ENCODE measurements at regions not wholly inside any gene's neighbourhood (a gene's known extent, or its start where the extent isn't known, plus 50 kb on each side); places are given as distances from the start of the nearest gene placed in this dataset.

- 0% methylated on average over 1 of the region's 1 CpG for WGBS, 2 experiments (ENCODE audit: low coverage in 1 of 2, low lambda C conversion rate in 2 of 2, missing lambda C conversion rate in 2 of 2)
Measured at GRCh38 chr9:106072421-106072820, 378.1 kb downstream of the TMEM38B start.

GRCh38 chr9:106074006-106074405 is 379.7 kb downstream of the TMEM38B start:
- 11 to 13% methylated on average over 1 of the region's 1 CpG for WGBS, 2 experiments (ENCODE audit: low coverage in 1 of 2, low lambda C conversion rate in 2 of 2, missing lambda C conversion rate in 2 of 2)
- no peaks in the 10 kb centered on the region for H3K27me3 ChIP-seq (replicated peaks; ENCODE audit: insufficient read depth)

More at GRCh38 chr9:106072421-106072820, 378.1 kb downstream of the TMEM38B start:
- Histone ChIP-seq H3K79me2 (ENCODE audit: insufficient read depth) (no peaks in the 10 kb centered on the region), H3K27ac (no peak overlapping the region), H3K36me3 (ENCODE audit: low read depth) (no peaks in the 10 kb centered on the region), H4K20me1 (ENCODE audit: insufficient read depth) (no peaks in the 10 kb centered on the region), H3K4me3 (no peak overlapping the region), H3K9me2 (ENCODE audit: insufficient read depth) (no peaks in the 10 kb centered on the region), H2AFZ (no peak overlapping the region), H3K4me2 (ENCODE audit: unreplicated experiment) (no peak overlapping the region), H3K4me1 (ENCODE audit: insufficient read depth) (no peaks in the 10 kb centered on the region), H3K9ac (no peak overlapping the region), H3F3A (ENCODE audit: insufficient read depth) (no peaks in the 10 kb centered on the region), H3K9me3 (ENCODE audit: low read depth) (no peaks in the 10 kb centered on the region), H3K27me3 (replicated peaks; ENCODE audit: insufficient read depth) (no peaks in the 10 kb centered on the region)
- DNase-seq = no peak
- no peak for TF ChIP-seq EZH2phosphoT487 (IDR thresholded peaks at IDR 0.05; ENCODE audit: insufficient read depth, low read depth)
- TF ChIP-seq EZH2 (IDR thresholded peaks at IDR 0.05; ENCODE audit: insufficient read depth, poor library complexity, severe bottlenecking) = no peak
- in situ Hi-C loops (cut with MboI) = no loop called here

GRCh38 chr9:106075236-106075959 is 381.1 kb downstream of the TMEM38B start:
- Histone ChIP-seq H3K27ac (no peak overlapping the region), H3K4me2 (ENCODE audit: unreplicated experiment) (no peak overlapping the region), H3K27me3 (replicated peaks; ENCODE audit: insufficient read depth) (no peaks in the 10 kb centered on the region), H2AFZ (no peak overlapping the region), H4K20me1 (ENCODE audit: insufficient read depth) (no peaks in the 10 kb centered on the region), H3K9ac (no peak overlapping the region), H3K4me3 (no peak overlapping the region), H3K79me2 (ENCODE audit: insufficient read depth) (no peaks in the 10 kb centered on the region), H3K9me2 (ENCODE audit: insufficient read depth) (no peaks in the 10 kb centered on the region), H3K4me1 (ENCODE audit: insufficient read depth) (no peaks in the 10 kb centered on the region), H3K36me3 (ENCODE audit: low read depth) (no peaks in the 10 kb centered on the region), H3F3A (ENCODE audit: insufficient read depth) (no peaks in the 10 kb centered on the region), H3K9me3 (ENCODE audit: low read depth) (no peaks in the 10 kb centered on the region)
- DNase-seq = no peak
- whole genome bisulfite sequencing, 2 experiments (ENCODE audit: low coverage in 1 of 2, low lambda C conversion rate in 2 of 2, missing lambda C conversion rate in 2 of 2) = 6 to 13% methylated on average over 3 of the region's 3 CpGs
- TF ChIP-seq EZH2phosphoT487 (IDR thresholded peaks at IDR 0.05; ENCODE audit: insufficient read depth, low read depth) (no peak), EZH2 (IDR thresholded peaks at IDR 0.05; ENCODE audit: insufficient read depth, poor library complexity, severe bottlenecking) (no peak)
- in situ Hi-C loops (cut with MboI) = no loop called here

More at GRCh38 chr9:106074006-106074405, 379.7 kb downstream of the TMEM38B start:
- no peaks in the 10 kb centered on the region for H3K36me3 ChIP-seq (ENCODE audit: low read depth)
- no peak overlapping the region for H3K27ac ChIP-seq
- TF ChIP-seq EZH2phosphoT487 (IDR thresholded peaks at IDR 0.05; ENCODE audit: insufficient read depth, low read depth) (no peak), EZH2 (IDR thresholded peaks at IDR 0.05; ENCODE audit: insufficient read depth, poor library complexity, severe bottlenecking) (no peak)
- no peak overlapping the region for H3K9ac ChIP-seq
- no peak overlapping the region for H3K4me3 ChIP-seq
- H3K4me1 ChIP-seq (ENCODE audit: insufficient read depth) = no peaks in the 10 kb centered on the region
- H4K20me1 ChIP-seq (ENCODE audit: insufficient read depth) = no peaks in the 10 kb centered on the region
- no peak overlapping the region for H3K4me2 ChIP-seq (ENCODE audit: unreplicated experiment)
- no peaks in the 10 kb centered on the region for H3K9me3 ChIP-seq (ENCODE audit: low read depth)
- H3F3A ChIP-seq (ENCODE audit: insufficient read depth) = no peaks in the 10 kb centered on the region
- no peak overlapping the region for H2AFZ ChIP-seq
- no peak for DNase-seq
- H3K79me2 ChIP-seq (ENCODE audit: insufficient read depth) = no peaks in the 10 kb centered on the region
- in situ Hi-C loops (cut with MboI) = no loop called here
- no peaks in the 10 kb centered on the region for H3K9me2 ChIP-seq (ENCODE audit: insufficient read depth)

GRCh38 chr9:106075960-106076327 is 381.6 kb downstream of the TMEM38B start:
- H3K9me3 ChIP-seq (ENCODE audit: low read depth) = no peaks in the 10 kb centered on the region
- H3K4me2 ChIP-seq (ENCODE audit: unreplicated experiment) = no peak overlapping the region
- H3F3A ChIP-seq (ENCODE audit: insufficient read depth) = no peaks in the 10 kb centered on the region
- H3K9me2 ChIP-seq (ENCODE audit: insufficient read depth) = no peaks in the 10 kb centered on the region
- no peaks in the 10 kb centered on the region for H3K36me3 ChIP-seq (ENCODE audit: low read depth)
- H4K20me1 ChIP-seq (ENCODE audit: insufficient read depth) = no peaks in the 10 kb centered on the region
- no peaks in the 10 kb centered on the region for H3K4me1 ChIP-seq (ENCODE audit: insufficient read depth)
- DNase-seq = peak; percentile 23
- no peak overlapping the region for H2AFZ ChIP-seq
- no peak overlapping the region for H3K4me3 ChIP-seq
- no peak overlapping the region for H3K9ac ChIP-seq
- whole genome bisulfite sequencing, 2 experiments (ENCODE audit: low coverage in 1 of 2, low lambda C conversion rate in 2 of 2, missing lambda C conversion rate in 2 of 2) = 0 to 3% methylated on average over 1 of the region's 1 CpG
- TF ChIP-seq EZH2phosphoT487 (IDR thresholded peaks at IDR 0.05; ENCODE audit: insufficient read depth, low read depth) (no peak), EZH2 (IDR thresholded peaks at IDR 0.05; ENCODE audit: insufficient read depth, poor library complexity, severe bottlenecking) (no peak)
- in situ Hi-C loops (cut with MboI) = no loop called here
- no peaks in the 10 kb centered on the region for H3K79me2 ChIP-seq (ENCODE audit: insufficient read depth)
- no peaks in the 10 kb centered on the region for H3K27me3 ChIP-seq (replicated peaks; ENCODE audit: insufficient read depth)
- H3K27ac ChIP-seq = no peak overlapping the region
